ENCODE measurements at regions not wholly inside any gene's neighbourhood (a gene's known extent, or its start where the extent isn't known, plus 50 kb on each side); places are given as distances from the start of the nearest gene placed in this dataset.

DNA sequence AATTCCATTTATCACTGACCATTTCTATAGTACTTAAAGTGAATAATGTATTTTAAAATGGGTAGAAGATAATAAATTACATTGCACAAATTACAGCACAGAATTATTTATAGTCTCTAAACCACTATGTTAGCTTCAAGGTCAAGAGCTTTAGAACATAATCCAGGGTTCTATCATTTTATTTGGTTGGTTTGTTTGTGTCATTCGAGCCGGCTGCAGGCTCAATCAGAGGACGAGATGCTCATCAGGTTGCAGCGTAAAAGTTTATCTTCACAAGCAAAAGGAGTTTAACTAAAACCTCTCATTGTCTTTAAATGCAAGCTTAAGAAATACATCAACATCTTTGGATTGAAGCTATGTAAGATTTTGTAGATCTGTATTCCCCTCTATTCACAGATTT is 523.8 kb downstream of the EFNA5 start:
- H3K9me3 ChIP-seq, result no peaks in the 10 kb centered on the region
- no peaks in the 10 kb centered on the region for H3K36me3 ChIP-seq
- intact Hi-C loops (cut with DNase I), result no loop called here
- no peak overlapping the region for H3K27ac ChIP-seq
- ATAC-seq (no peak), DNase-seq (no peak)
- no peaks in the 10 kb centered on the region for H3K4me1 ChIP-seq
- no peak overlapping the region for H3K4me3 ChIP-seq
- H3K27me3 ChIP-seq, result no peaks in the 10 kb centered on the region
- TF ChIP-seq, protein P1, sequence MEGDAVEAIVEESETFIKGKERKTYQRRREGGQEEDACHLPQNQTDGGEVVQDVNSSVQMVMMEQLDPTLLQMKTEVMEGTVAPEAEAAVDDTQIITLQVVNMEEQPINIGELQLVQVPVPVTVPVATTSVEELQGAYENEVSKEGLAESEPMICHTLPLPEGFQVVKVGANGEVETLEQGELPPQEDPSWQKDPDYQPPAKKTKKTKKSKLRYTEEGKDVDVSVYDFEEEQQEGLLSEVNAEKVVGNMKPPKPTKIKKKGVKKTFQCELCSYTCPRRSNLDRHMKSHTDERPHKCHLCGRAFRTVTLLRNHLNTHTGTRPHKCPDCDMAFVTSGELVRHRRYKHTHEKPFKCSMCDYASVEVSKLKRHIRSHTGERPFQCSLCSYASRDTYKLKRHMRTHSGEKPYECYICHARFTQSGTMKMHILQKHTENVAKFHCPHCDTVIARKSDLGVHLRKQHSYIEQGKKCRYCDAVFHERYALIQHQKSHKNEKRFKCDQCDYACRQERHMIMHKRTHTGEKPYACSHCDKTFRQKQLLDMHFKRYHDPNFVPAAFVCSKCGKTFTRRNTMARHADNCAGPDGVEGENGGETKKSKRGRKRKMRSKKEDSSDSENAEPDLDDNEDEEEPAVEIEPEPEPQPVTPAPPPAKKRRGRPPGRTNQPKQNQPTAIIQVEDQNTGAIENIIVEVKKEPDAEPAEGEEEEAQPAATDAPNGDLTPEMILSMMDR (IDR thresholded peaks at IDR 0.05), result no peak
- no peak for TF ChIP-seq POLR2A (IDR thresholded peaks at IDR 0.05)
- 49 to 72% (median 62%) methylated on average over 4 of the region's 4 CpGs for WGBS, 4 donors

DNA sequence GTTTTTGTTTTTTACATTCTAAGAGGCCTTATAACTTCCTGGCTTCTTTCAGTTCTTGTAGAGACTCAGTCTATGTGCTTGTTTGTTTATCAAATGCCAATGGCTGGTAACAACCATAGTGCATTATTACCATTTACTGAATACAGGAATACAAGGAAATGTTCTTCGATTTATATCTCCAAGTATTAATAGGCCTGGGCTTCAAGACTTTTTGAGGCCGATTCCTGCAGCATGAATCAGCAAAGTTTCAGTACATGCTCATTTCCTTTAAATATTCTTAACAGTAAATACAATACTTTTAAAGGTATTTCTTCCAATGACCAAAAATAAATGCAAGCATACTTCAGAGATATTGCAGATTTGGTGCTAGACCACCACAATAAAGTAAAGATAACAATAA is 535.3 kb downstream of the EFNA5 start:
- 63 to 73% (median 71%) methylated on average over 2 of the region's 2 CpGs for WGBS, 4 donors
- Histone ChIP-seq H3K4me3 (no peak overlapping the region), H3K36me3 (no peaks in the 10 kb centered on the region), H3K27ac (no peak overlapping the region), H3K9me3 (peaks cover 0 to 37% (median 13%) of the 10 kb centered on the region in 12 donors), H3K4me1 (no peaks in the 10 kb centered on the region), H3K27me3 (no peaks in the 10 kb centered on the region)
- TF ChIP-seq, protein P1 (IDR thresholded peaks at IDR 0.05), result no peak
- no peak for TF ChIP-seq POLR2A (IDR thresholded peaks at IDR 0.05)
- DNase-seq (no peak), ATAC-seq (no peak)
- intact Hi-C loops (cut with DNase I), result no loop called here

DNA sequence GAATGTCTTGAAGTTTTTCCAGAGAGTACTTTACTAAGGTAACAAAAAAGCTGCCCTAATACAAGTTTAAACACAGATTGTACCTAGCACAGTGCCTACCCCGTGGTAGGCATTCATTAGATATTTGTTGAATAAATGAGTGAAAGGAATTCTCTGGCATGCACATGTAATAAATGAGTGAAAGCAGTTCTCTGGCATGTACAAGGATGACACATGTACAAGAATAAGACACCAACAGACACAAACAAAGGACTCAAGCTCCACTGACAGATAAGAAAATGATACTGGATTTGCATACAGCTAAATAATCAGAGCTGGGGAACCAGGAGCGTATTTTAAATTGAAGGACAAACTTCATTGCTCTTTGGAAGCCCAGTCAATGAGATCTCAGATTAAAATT is 535.8 kb downstream of the EFNA5 start:
- H3K4me3 ChIP-seq, result no peak overlapping the region
- no peaks in the 10 kb centered on the region for H3K27me3 ChIP-seq
- peaks cover 0 to 32% (median 9%) of the 10 kb centered on the region in 12 donors for H3K9me3 ChIP-seq
- ATAC-seq (no peak), DNase-seq (no peak)
- H3K36me3 ChIP-seq, result no peaks in the 10 kb centered on the region
- TF ChIP-seq, protein P1 (IDR thresholded peaks at IDR 0.05), result no peak
- TF ChIP-seq POLR2A (IDR thresholded peaks at IDR 0.05), result no peak
- intact Hi-C loops (cut with DNase I), result no loop called here
- 53 to 59% (median 56%) methylated on average over 2 of the region's 2 CpGs for WGBS, 4 donors
- H3K27ac ChIP-seq, result no peak overlapping the region
- no peaks in the 10 kb centered on the region for H3K4me1 ChIP-seq

DNA sequence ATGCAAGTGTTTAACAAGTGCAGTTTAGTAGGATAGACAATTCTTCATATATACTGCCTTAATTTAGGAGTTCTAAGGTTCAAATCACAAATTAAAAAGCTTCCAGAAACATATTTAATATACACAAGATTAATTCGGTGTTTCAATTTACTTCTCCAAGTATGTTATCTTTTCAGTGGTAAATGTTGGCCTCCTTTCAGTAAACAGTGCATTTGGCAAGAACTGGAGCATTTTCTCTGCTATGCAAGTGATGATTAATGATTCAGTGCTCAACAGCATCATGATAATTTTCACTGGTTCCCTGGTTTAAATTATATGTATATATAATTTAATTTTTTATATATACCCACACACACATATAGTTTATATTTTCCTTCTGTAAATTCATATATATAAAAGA is 541.7 kb downstream of the EFNA5 start:
- ATAC-seq, result no peak
- Histone ChIP-seq H3K4me3 (no peak overlapping the region), H3K36me3 (no peaks in the 10 kb centered on the region), H3K4me1 (peaks cover 0 to 8% (median 0%) of the 10 kb centered on the region in 12 donors), H3K27me3 (no peaks in the 10 kb centered on the region), H3K9me3 (peaks cover 0 to 18% (median 0%) of the 10 kb centered on the region in 12 donors), H3K27ac (no peak overlapping the region)
- 13 to 29% (median 21%) methylated on average over 1 of the region's 1 CpG for WGBS, 4 donors
- no peak for DNase-seq
- intact Hi-C loops (cut with DNase I), result loop anchor here in 4 of 10 donors (5.0 to 10.0 kb wide), 3 partner anchors 86 to 546 kb away; partner anchors contain the start of gene EFNA5 (in 1 of the 4)
- TF ChIP-seq POLR2A (IDR thresholded peaks at IDR 0.05), result no peak
- TF ChIP-seq, protein P1 (IDR thresholded peaks at IDR 0.05), result no peak
